Ascending aorta (tissue), 2 donors: ENCODE measurements at regions not wholly inside any gene's neighbourhood (a gene's known extent, or its start where the extent isn't known, plus 50 kb on each side); places are given as distances from the start of the nearest gene placed in this dataset.

Source experiments
- DNase-seq, 2 donors: peaks; one replicate each; pipeline ENCODE4 v3.0.0-alpha.2; 2019; ENCODE audit warnings: low spot score in 2 of 2
- H3K27ac ChIP-seq, 2 donors: fragments of 200-600 bp; sonication (generic); one replicate each; pipeline ENCODE4 v1.5.1; 2016 to 2017; ENCODE audit warnings: mild to moderate bottlenecking in 1 of 2
- H3K27me3 ChIP-seq: fragments of 200-600 bp; sonication (generic); one replicate; pipeline ENCODE4 v1.5.1; 2017
- H3K36me3 ChIP-seq, 2 donors: fragments of 200-600 bp; sonication (generic); one replicate each; pipeline ENCODE4 v1.5.1; 2016
- H3K4me1 ChIP-seq, 2 donors: fragments of 200-600 bp; sonication (generic); one replicate each; pipeline ENCODE4 v1.5.1; 2016 to 2017; ENCODE audit warnings: mild to moderate bottlenecking in 1 of 2
- H3K4me3 ChIP-seq, 2 donors: fragments of 200-600 bp; sonication (generic); one replicate each; pipeline ENCODE4 v1.5.1; 2016 to 2017; ENCODE audit warnings: mild to moderate bottlenecking in 1 of 2
- H3K9me3 ChIP-seq, 2 donors: fragments of 200-600 bp; sonication (generic); one replicate each; pipeline ENCODE4 v1.5.1; 2016
- CTCF ChIP-seq, 3 experiments: fragments of 200-600 bp in 2 of 3; fragments of 450-650 bp in 1 of 3; sonication (generic) in 2 of 3; IDR thresholded peaks; one replicate each; pipeline ENCODE4 v1.5.1; 2016 to 2019; ENCODE audit warnings: antibody characterized with exemption in 3 of 3, mild to moderate bottlenecking in 1 of 3, moderate library complexity in 1 of 3
- intact Hi-C: fragments of 100-400 bp; cut with DNase I; formaldehyde crosslinking; loops from one replicate; pipeline ENCODE4 v1.15.1; 2023

- no peak for DNase-seq
- intact Hi-C loops, result no loop called here
- H3K4me3 ChIP-seq, result no peak overlapping the region
- H3K27ac ChIP-seq, result no peak overlapping the region
- no peaks in the 10 kb centered on the region for H3K9me3 ChIP-seq
- peaks cover 0 to 3% of the 10 kb centered on the region in 2 donors for H3K4me1 ChIP-seq
- no peak for TF ChIP-seq CTCF (IDR thresholded peaks at IDR 0.05)
- H3K27me3 ChIP-seq, result no peaks in the 10 kb centered on the region
- H3K36me3 ChIP-seq, result no peaks in the 10 kb centered on the region
Measured at GRCh38 chr16:79331066-79331465, 269.5 kb downstream of the MAF start.

- TF ChIP-seq CTCF (IDR thresholded peaks at IDR 0.05), result no peak
- no peaks in the 10 kb centered on the region for H3K36me3 ChIP-seq
- no peak for DNase-seq
- intact Hi-C loops, result no loop called here
- no peak overlapping the region for H3K27ac ChIP-seq
- no peak overlapping the region for H3K4me3 ChIP-seq
- peaks cover 0 to 3% of the 10 kb centered on the region in 2 donors for H3K4me1 ChIP-seq
- no peaks in the 10 kb centered on the region for H3K9me3 ChIP-seq
- H3K27me3 ChIP-seq, result no peaks in the 10 kb centered on the region
Measured at GRCh38 chr16:79329967-79330366, 270.6 kb downstream of the MAF start.

GRCh38 chr16:79329166-79329521 lies 271.4 kb downstream of the MAF start:
- intact Hi-C loops, result no loop called here
- H3K4me3 ChIP-seq, result no peak overlapping the region
- no peak for DNase-seq
- H3K27ac ChIP-seq, result no peak overlapping the region
- H3K36me3 ChIP-seq, result no peaks in the 10 kb centered on the region
- peaks cover 0 to 3% of the 10 kb centered on the region in 2 donors for H3K4me1 ChIP-seq
- H3K9me3 ChIP-seq, result no peaks in the 10 kb centered on the region
- TF ChIP-seq CTCF (IDR thresholded peaks at IDR 0.05), result no peak
- H3K27me3 ChIP-seq, result no peaks in the 10 kb centered on the region

- no peak for DNase-seq
- H3K27me3 ChIP-seq, result no peaks in the 10 kb centered on the region
- no peaks in the 10 kb centered on the region for H3K9me3 ChIP-seq
- no peak for TF ChIP-seq CTCF (IDR thresholded peaks at IDR 0.05)
- H3K4me1 ChIP-seq, result peaks cover 0 to 3% of the 10 kb centered on the region in 2 donors
- intact Hi-C loops, result no loop called here
- H3K27ac ChIP-seq, result no peak overlapping the region
- no peak overlapping the region for H3K4me3 ChIP-seq
- no peaks in the 10 kb centered on the region for H3K36me3 ChIP-seq
Measured at GRCh38 chr16:79328402-79329165, 272.0 kb downstream of the MAF start.

- Histone ChIP-seq H3K27ac (no peak overlapping the region), H3K27me3 (no peaks in the 10 kb centered on the region), H3K4me1 (peaks cover 0 to 3% of the 10 kb centered on the region in 2 donors), H3K9me3 (no peaks in the 10 kb centered on the region), H3K4me3 (no peak overlapping the region), H3K36me3 (no peaks in the 10 kb centered on the region)
- TF ChIP-seq CTCF (IDR thresholded peaks at IDR 0.05), result no peak
- intact Hi-C loops, result no loop called here
- no peak for DNase-seq
Measured at GRCh38 chr16:79327836-79328235, 272.7 kb downstream of the MAF start.

- no peak for TF ChIP-seq CTCF (IDR thresholded peaks at IDR 0.05)
- Histone ChIP-seq H3K4me3 (no peak overlapping the region), H3K4me1 (peaks cover 0 to 3% of the 10 kb centered on the region in 2 donors), H3K27me3 (no peaks in the 10 kb centered on the region), H3K27ac (no peak overlapping the region), H3K9me3 (no peaks in the 10 kb centered on the region), H3K36me3 (no peaks in the 10 kb centered on the region)
- no peak for DNase-seq
- intact Hi-C loops, result no loop called here
Measured at GRCh38 chr16:79326549-79326948, 274.0 kb downstream of the MAF start.
